Keratinocyte (primary cell): ENCODE measurements at regions not wholly inside any gene's neighbourhood (a gene's known extent, or its start where the extent isn't known, plus 50 kb on each side); places are given as distances from the start of the nearest gene placed in this dataset.

Experiments used
- DNase-seq: peaks from one replicate; pipeline ENCODE4 v3.0.0-alpha.2; 2011; ENCODE audit warnings: low read depth, missing footprints, low spot score
- FAIRE-seq: peaks from 2 replicates; lab custom pipeline; 2011; peaks lifted over from hg19 to GRCh38; lab: Jason Lieb, UNC
- H2AFZ ChIP-seq: 2 replicates; pipeline ENCODE4 v1.6.0; 2012; ENCODE audit warnings: low read length, control low read depth, inconsistent platforms; ENCODE audit not compliant: control insufficient read depth
- H3K27ac ChIP-seq: 2 replicates; pipeline ENCODE4 v1.5.1; 2011; ENCODE audit warnings: low read length; ENCODE audit not compliant: control insufficient read depth, insufficient read depth
- H3K27me3 ChIP-seq: 3 replicates; pipeline ENCODE4 v1.6.0; 2011; ENCODE audit warnings: low read length; ENCODE audit not compliant: control insufficient read depth, insufficient read depth; ENCODE audit errors: extremely low read depth
- H3K36me3 ChIP-seq, 2 experiments: 2 replicates in 1 of 2; 3 replicates in 1 of 2; pipeline ENCODE4 v1.5.1; 2011; ENCODE audit warnings: low read length in 2 of 2, mild to moderate bottlenecking in 1 of 2; ENCODE audit not compliant: control insufficient read depth in 2 of 2, insufficient read depth in 2 of 2; ENCODE audit errors: extremely low read depth in 1 of 2
- H3K4me1 ChIP-seq: 3 replicates; pipeline ENCODE4 v1.5.1; 2011; ENCODE audit warnings: low read length; ENCODE audit not compliant: control insufficient read depth, insufficient read depth; ENCODE audit errors: extremely low read depth
- H3K4me2 ChIP-seq: 3 replicates; pipeline ENCODE4 v1.6.0; 2011; ENCODE audit warnings: low read depth, low read length; ENCODE audit not compliant: control insufficient read depth, insufficient read depth; ENCODE audit errors: extremely low read depth
- H3K4me3 ChIP-seq, 3 experiments: fragments of 200-600 bp in 1 of 3; sonication (generic) in 1 of 3; 2 replicates in 2 of 3; 3 replicates in 1 of 3; pipeline ENCODE4 v1.5.1; 2011 to 2016; ENCODE audit warnings: low read length in 3 of 3, mild to moderate bottlenecking in 3 of 3, control low read depth in 2 of 3, inconsistent platforms in 1 of 3, low read depth in 1 of 3, mixed read lengths in 1 of 3, mixed run types in 1 of 3, moderate library complexity in 1 of 3; ENCODE audit not compliant: control insufficient read depth in 2 of 3, insufficient read depth in 2 of 3; ENCODE audit errors: extremely low read depth in 1 of 3
- H3K79me2 ChIP-seq: 2 replicates; pipeline ENCODE4 v1.6.0; 2012; ENCODE audit warnings: low read length; ENCODE audit not compliant: control insufficient read depth, insufficient read depth
- H3K9ac ChIP-seq: 3 replicates; pipeline ENCODE4 v1.6.0; 2011; ENCODE audit warnings: low read length; ENCODE audit not compliant: control insufficient read depth, insufficient read depth; ENCODE audit errors: extremely low read depth
- H3K9me1 ChIP-seq: 3 replicates; pipeline ENCODE4 v1.6.0; 2011; ENCODE audit warnings: low read length; ENCODE audit not compliant: control insufficient read depth, insufficient read depth; ENCODE audit errors: extremely low read depth
- H3K9me3 ChIP-seq: 2 replicates; pipeline ENCODE4 v1.5.1; 2012; ENCODE audit warnings: low read depth, low read length; ENCODE audit not compliant: control insufficient read depth
- H4K20me1 ChIP-seq: 3 replicates; pipeline ENCODE4 v1.6.0; 2011; ENCODE audit warnings: low read length; ENCODE audit not compliant: control insufficient read depth, insufficient read depth; ENCODE audit errors: extremely low read depth
- EZH2 ChIP-seq: IDR thresholded peaks from one replicate; pipeline ENCODE4 v1.6.1; 2012; ENCODE audit warnings: inconsistent platforms, mild to moderate bottlenecking, low read length, moderate library complexity
- dilution Hi-C: fragments of 300-500 bp; cut with MboI; formaldehyde crosslinking; loops from one replicate; pipeline ENCODE4 v1.7.0; 2020; ENCODE audit warnings: low sequenced_read_pairs; ENCODE audit not compliant: extremely low pct_ligation_motif_present
- TF ChIP-seq, protein P1 (sequence below), 3 experiments: IDR thresholded peaks in 1 of 3; conservative IDR thresholded peaks in 1 of 3; optimal IDR thresholded peaks in 1 of 3; 2 replicates in 2 of 3; 3 replicates in 1 of 3; pipeline versions ENCODE3 to v1.5.1; 2011; ENCODE audit warnings: low read length in 3 of 3, mild to moderate bottlenecking in 3 of 3, moderate library complexity in 2 of 3, control low read depth in 1 of 3, inconsistent platforms in 1 of 3; ENCODE audit not compliant: insufficient read depth in 2 of 3; ENCODE audit errors: extremely low read depth in 1 of 3

DNA sequence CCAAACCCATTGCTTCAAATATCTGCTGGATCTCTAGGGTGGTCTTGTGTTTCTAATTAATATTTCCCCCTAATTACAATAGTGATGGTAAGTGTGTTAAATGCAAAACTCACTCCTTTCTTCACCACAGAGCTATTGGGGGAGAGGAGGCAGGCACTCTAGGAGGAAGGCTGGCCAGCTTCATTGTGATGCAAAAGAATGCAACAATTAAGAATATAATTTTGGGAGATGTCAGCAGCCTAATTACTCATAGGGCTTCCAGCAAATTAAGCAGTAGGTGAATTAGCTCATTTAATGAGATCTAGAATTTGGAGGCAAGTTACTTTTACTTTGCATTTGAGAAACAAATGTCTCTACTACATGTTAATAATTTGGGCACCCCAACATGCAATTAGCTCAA, 560.4 kb upstream of the DAB1 start:
- Histone ChIP-seq H3K9me1 (no peaks in the 10 kb centered on the region), H4K20me1 (no peaks in the 10 kb centered on the region), H2AFZ (no peak overlapping the region), H3K36me3 (no peaks in the 10 kb centered on the region), H3K4me2 (no peak overlapping the region), H3K9ac (no peak overlapping the region), H3K4me3 (no peak overlapping the region), H3K4me1 (no peaks in the 10 kb centered on the region), H3K9me3 (no peaks in the 10 kb centered on the region), H3K27me3 (no peaks in the 10 kb centered on the region), H3K27ac (no peak overlapping the region), H3K79me2 (no peaks in the 10 kb centered on the region)
- DNase-seq: no peak
- no peak for FAIRE-seq
- no peak for TF ChIP-seq EZH2
- TF ChIP-seq, protein P1, sequence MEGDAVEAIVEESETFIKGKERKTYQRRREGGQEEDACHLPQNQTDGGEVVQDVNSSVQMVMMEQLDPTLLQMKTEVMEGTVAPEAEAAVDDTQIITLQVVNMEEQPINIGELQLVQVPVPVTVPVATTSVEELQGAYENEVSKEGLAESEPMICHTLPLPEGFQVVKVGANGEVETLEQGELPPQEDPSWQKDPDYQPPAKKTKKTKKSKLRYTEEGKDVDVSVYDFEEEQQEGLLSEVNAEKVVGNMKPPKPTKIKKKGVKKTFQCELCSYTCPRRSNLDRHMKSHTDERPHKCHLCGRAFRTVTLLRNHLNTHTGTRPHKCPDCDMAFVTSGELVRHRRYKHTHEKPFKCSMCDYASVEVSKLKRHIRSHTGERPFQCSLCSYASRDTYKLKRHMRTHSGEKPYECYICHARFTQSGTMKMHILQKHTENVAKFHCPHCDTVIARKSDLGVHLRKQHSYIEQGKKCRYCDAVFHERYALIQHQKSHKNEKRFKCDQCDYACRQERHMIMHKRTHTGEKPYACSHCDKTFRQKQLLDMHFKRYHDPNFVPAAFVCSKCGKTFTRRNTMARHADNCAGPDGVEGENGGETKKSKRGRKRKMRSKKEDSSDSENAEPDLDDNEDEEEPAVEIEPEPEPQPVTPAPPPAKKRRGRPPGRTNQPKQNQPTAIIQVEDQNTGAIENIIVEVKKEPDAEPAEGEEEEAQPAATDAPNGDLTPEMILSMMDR (optimal IDR thresholded peaks at IDR 0.05 in 1 of 3, IDR thresholded peaks at IDR 0.05 in 1 of 3, conservative IDR thresholded peaks at IDR 0.05 in 1 of 3; ENCODE audit: extremely low read depth in 1 of 3, insufficient read depth in 2 of 3, low read length in 3 of 3): no peak
- dilution Hi-C loops: no loop called here

DNA sequence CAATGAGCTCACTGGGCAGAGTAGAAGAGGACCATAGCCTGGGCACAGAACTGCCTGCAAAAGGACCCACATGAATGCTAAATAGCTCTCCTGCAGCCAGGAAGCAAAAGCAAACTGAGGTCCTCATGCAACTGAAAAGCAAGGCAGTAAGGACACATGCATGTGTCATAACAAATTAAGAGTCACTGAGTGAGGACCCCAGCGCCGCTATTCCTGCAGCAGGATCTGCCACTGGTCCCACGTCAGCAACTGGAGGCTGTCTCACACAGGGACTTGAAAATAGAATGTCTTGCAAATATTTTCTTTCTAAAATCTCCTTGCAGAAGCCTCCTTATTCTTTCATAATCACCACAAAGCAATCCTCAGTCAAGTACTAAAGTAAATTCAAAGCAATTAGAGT, 559.6 kb upstream of the DAB1 start:
- H2AFZ ChIP-seq: no peak overlapping the region
- no peak overlapping the region for H3K9ac ChIP-seq
- no peaks in the 10 kb centered on the region for H3K9me1 ChIP-seq
- H3K4me3 ChIP-seq: no peak overlapping the region
- DNase-seq: no peak
- no peaks in the 10 kb centered on the region for H3K79me2 ChIP-seq
- dilution Hi-C loops: no loop called here
- H3K36me3 ChIP-seq: no peaks in the 10 kb centered on the region
- no peak overlapping the region for H3K27ac ChIP-seq
- H3K4me1 ChIP-seq: no peaks in the 10 kb centered on the region
- H3K9me3 ChIP-seq: no peaks in the 10 kb centered on the region
- no peak for TF ChIP-seq EZH2
- TF ChIP-seq, protein P1 (optimal IDR thresholded peaks at IDR 0.05 in 1 of 3, IDR thresholded peaks at IDR 0.05 in 1 of 3, conservative IDR thresholded peaks at IDR 0.05 in 1 of 3; ENCODE audit: extremely low read depth in 1 of 3, insufficient read depth in 2 of 3, low read length in 3 of 3): no peak
- H4K20me1 ChIP-seq: no peaks in the 10 kb centered on the region
- no peak overlapping the region for H3K4me2 ChIP-seq
- no peak for FAIRE-seq
- H3K27me3 ChIP-seq: no peaks in the 10 kb centered on the region
